ENCODE measurements at regions not wholly inside any gene's neighbourhood (a gene's known extent, or its start where the extent isn't known, plus 50 kb on each side); places are given as distances from the start of the nearest gene placed in this dataset.

- TF ChIP-seq, protein P1, sequence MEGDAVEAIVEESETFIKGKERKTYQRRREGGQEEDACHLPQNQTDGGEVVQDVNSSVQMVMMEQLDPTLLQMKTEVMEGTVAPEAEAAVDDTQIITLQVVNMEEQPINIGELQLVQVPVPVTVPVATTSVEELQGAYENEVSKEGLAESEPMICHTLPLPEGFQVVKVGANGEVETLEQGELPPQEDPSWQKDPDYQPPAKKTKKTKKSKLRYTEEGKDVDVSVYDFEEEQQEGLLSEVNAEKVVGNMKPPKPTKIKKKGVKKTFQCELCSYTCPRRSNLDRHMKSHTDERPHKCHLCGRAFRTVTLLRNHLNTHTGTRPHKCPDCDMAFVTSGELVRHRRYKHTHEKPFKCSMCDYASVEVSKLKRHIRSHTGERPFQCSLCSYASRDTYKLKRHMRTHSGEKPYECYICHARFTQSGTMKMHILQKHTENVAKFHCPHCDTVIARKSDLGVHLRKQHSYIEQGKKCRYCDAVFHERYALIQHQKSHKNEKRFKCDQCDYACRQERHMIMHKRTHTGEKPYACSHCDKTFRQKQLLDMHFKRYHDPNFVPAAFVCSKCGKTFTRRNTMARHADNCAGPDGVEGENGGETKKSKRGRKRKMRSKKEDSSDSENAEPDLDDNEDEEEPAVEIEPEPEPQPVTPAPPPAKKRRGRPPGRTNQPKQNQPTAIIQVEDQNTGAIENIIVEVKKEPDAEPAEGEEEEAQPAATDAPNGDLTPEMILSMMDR (IDR thresholded peaks at IDR 0.05): no peak
- no peak for TF ChIP-seq IRF2 (CRISPR knock-in tag; IDR thresholded peaks at IDR 0.05; ENCODE audit: borderline replicate concordance, low read depth)
- TF ChIP-seq ETV6 (CRISPR knock-in tag; IDR thresholded peaks at IDR 0.05): no peak
- no peak for TF ChIP-seq NR2C2 (CRISPR knock-in tag; IDR thresholded peaks at IDR 0.05)
- no peak for TF ChIP-seq FOXP1 (CRISPR knock-in tag; IDR thresholded peaks at IDR 0.05; ENCODE audit: borderline replicate concordance)
- no peak for TF ChIP-seq MAX (CRISPR knock-in tag; IDR thresholded peaks at IDR 0.05)
- no peak for TF ChIP-seq ELF4 (CRISPR knock-in tag; IDR thresholded peaks at IDR 0.05; ENCODE audit: low read depth)
- TF ChIP-seq TEAD4 (CRISPR knock-in tag; IDR thresholded peaks at IDR 0.05): no peak
- TF ChIP-seq CREM (CRISPR knock-in tag; IDR thresholded peaks at IDR 0.05): no peak
Measured at GRCh38 chr17:17398943-17399926, 77.6 kb upstream of the MED9 start.

All from WTC11 (cell line).